Neuronal stem cell (in vitro differentiated cells): ENCODE measurements at regions not wholly inside any gene's neighbourhood (a gene's known extent, or its start where the extent isn't known, plus 50 kb on each side); places are given as distances from the start of the nearest gene placed in this dataset.

Experiments used
- DNase-seq: peaks from one replicate; pipeline ENCODE4 v3.0.0-alpha.2; 2013; ENCODE audit warnings: low spot score
- H2AFZ ChIP-seq: one replicate; pipeline ENCODE4 v1.6.1; 2013; ENCODE audit warnings: mild to moderate bottlenecking, low read length, inconsistent platforms
- H2AK5ac ChIP-seq: 2 replicates; pipeline ENCODE4 v1.6.1; 2013; ENCODE audit warnings: low read depth, mild to moderate bottlenecking, inconsistent platforms, low read length, moderate library complexity, mixed read lengths
- H2BK120ac ChIP-seq: 2 replicates; pipeline ENCODE4 v1.6.1; 2013; ENCODE audit warnings: low read depth, mild to moderate bottlenecking, inconsistent platforms, low read length, moderate library complexity, mixed read lengths
- H2BK12ac ChIP-seq: one replicate; pipeline ENCODE4 v1.6.1; 2013; ENCODE audit warnings: low read length, inconsistent platforms
- H2BK15ac ChIP-seq: 2 replicates; pipeline ENCODE4 v1.6.1; 2013; ENCODE audit warnings: mild to moderate bottlenecking, low read length, inconsistent platforms, mixed read lengths
- H2BK5ac ChIP-seq: one replicate; pipeline ENCODE4 v1.6.1; 2013; ENCODE audit warnings: inconsistent platforms, mild to moderate bottlenecking, low read length, moderate library complexity
- H3K14ac ChIP-seq: one replicate; pipeline ENCODE4 v1.6.1; 2013; ENCODE audit warnings: low read length, inconsistent platforms
- H3K18ac ChIP-seq: 2 replicates; pipeline ENCODE4 v1.6.1; 2013; ENCODE audit warnings: low read length, inconsistent platforms
- H3K23ac ChIP-seq: 2 replicates; pipeline ENCODE4 v1.6.1; 2013; ENCODE audit warnings: low read depth, mild to moderate bottlenecking, mixed read lengths, low read length, inconsistent platforms; ENCODE audit not compliant: poor library complexity
- H3K27ac ChIP-seq: replicated peaks from 3 replicates; pipeline ENCODE4 v1.5.1; 2013; ENCODE audit warnings: low read length, inconsistent platforms
- H3K27me3 ChIP-seq, 3 experiments: 2 replicates each; pipeline ENCODE4 v1.6.1; 2013; ENCODE audit warnings: low read length in 3 of 3, mild to moderate bottlenecking in 2 of 3, inconsistent platforms in 1 of 3, low read depth in 1 of 3, mixed read lengths in 1 of 3, moderate library complexity in 1 of 3; ENCODE audit not compliant: control insufficient read depth in 3 of 3, insufficient read depth in 3 of 3
- H3K36me3 ChIP-seq, 2 donors: replicated peaks in 1 of 2; 2 replicates each; pipeline ENCODE4 v1.6.1; 2013; ENCODE audit warnings: low read length in 2 of 2; ENCODE audit not compliant: control insufficient read depth in 2 of 2, insufficient read depth in 2 of 2
- H3K4ac ChIP-seq: 2 replicates; pipeline ENCODE4 v1.6.1; 2013; ENCODE audit warnings: inconsistent platforms, mild to moderate bottlenecking, low read length, moderate library complexity
- H3K4me1 ChIP-seq, 2 donors: 1 replicate in 1 of 2; 2 replicates in 1 of 2; pipeline ENCODE4 v1.6.1; 2013; ENCODE audit warnings: low read length in 2 of 2, low read depth in 1 of 2; ENCODE audit not compliant: control insufficient read depth in 2 of 2, insufficient read depth in 1 of 2
- H3K4me2 ChIP-seq: one replicate; pipeline ENCODE4 v1.6.1; 2013; ENCODE audit warnings: mild to moderate bottlenecking, low read length, inconsistent platforms; ENCODE audit not compliant: insufficient read depth, poor library complexity, severe bottlenecking
- H3K4me3 ChIP-seq, 2 donors: 2 replicates each; pipeline ENCODE4 v1.5.1; 2013; ENCODE audit warnings: low read length in 2 of 2, mild to moderate bottlenecking in 2 of 2, inconsistent platforms in 1 of 2, moderate library complexity in 1 of 2
- H3K79me1 ChIP-seq: one replicate; pipeline ENCODE4 v1.6.1; 2013; ENCODE audit warnings: low read depth, mild to moderate bottlenecking, inconsistent platforms, low read length, moderate library complexity
- H3K9ac ChIP-seq: one replicate; pipeline ENCODE4 v1.6.1; 2013; ENCODE audit warnings: mild to moderate bottlenecking, low read depth, low read length, inconsistent platforms; ENCODE audit not compliant: poor library complexity
- H3K9me3 ChIP-seq, 2 donors: replicated peaks in 1 of 2; 2 replicates each; pipeline versions ENCODE3 to v1.6.1; 2013; ENCODE audit warnings: low read length in 2 of 2, mild to moderate bottlenecking in 2 of 2, inconsistent platforms in 1 of 2, low read depth in 1 of 2, mixed read lengths in 1 of 2, moderate library complexity in 1 of 2; ENCODE audit not compliant: control insufficient read depth in 2 of 2, insufficient read depth in 1 of 2
- H4K8ac ChIP-seq: one replicate; pipeline ENCODE4 v1.6.1; 2013; ENCODE audit warnings: low read depth, mild to moderate bottlenecking, inconsistent platforms, low read length, moderate library complexity
- H4K91ac ChIP-seq: one replicate; pipeline ENCODE4 v1.6.1; 2013; ENCODE audit warnings: low read length, low read depth, mild to moderate bottlenecking, inconsistent platforms; ENCODE audit not compliant: poor library complexity
- WGBS, 2 donors: extraction: QIAGEN DNeasy Blood & Tissue Kit; methylation state at CpG; one replicate each; pipeline ENCODE4 v1.1.7; 2013; ENCODE audit warnings: missing lambda C conversion rate in 2 of 2, mixed read lengths in 1 of 2; ENCODE audit not compliant: insufficient read length in 2 of 2, insufficient replicate concordance in 1 of 2; ENCODE audit errors: extremely low coverage in 2 of 2; 5-methylcytosine and 5-hydroxymethylcytosine counted together

- H3K14ac ChIP-seq: no peak overlapping the region
- H4K91ac ChIP-seq: no peak overlapping the region
- no peaks in the 10 kb centered on the region for H3K4me1 ChIP-seq
- no peak overlapping the region for H2BK5ac ChIP-seq
- H3K4ac ChIP-seq: no peak overlapping the region
- no peak overlapping the region for H2BK15ac ChIP-seq
- no peak overlapping the region for H2BK120ac ChIP-seq
- no peak overlapping the region for H2AFZ ChIP-seq
- H3K9me3 ChIP-seq: no peaks in the 10 kb centered on the region
- H3K4me3 ChIP-seq: no peak overlapping the region
- H2BK12ac ChIP-seq: no peak overlapping the region
- H3K18ac ChIP-seq: no peak overlapping the region
- H3K79me1 ChIP-seq: no peaks in the 10 kb centered on the region
- H3K23ac ChIP-seq: no peak overlapping the region
- no CpG with 5 or more reads among the region's 3 CpGs for WGBS, 2 donors
- no peaks in the 10 kb centered on the region for H3K36me3 ChIP-seq
- peaks cover 0 to 2% (median 0%) of the 10 kb centered on the region in 3 experiments for H3K27me3 ChIP-seq
- no peak overlapping the region for H2AK5ac ChIP-seq
- no peak overlapping the region for H3K4me2 ChIP-seq
- no peak overlapping the region for H4K8ac ChIP-seq
- DNase-seq: no peak
- no peak overlapping the region for H3K9ac ChIP-seq
- H3K27ac ChIP-seq: no peak overlapping the region
Observed at GRCh38 chr6:94751641-94752329, 825.5 kb upstream of the MANEA start.

GRCh38 chr6:94736236-94736635, 841.1 kb upstream of the MANEA start:
- WGBS, 2 donors: no CpG with 5 or more reads among the region's 2 CpGs
- no peak for DNase-seq

GRCh38 chr6:94735270-94735669, 842.1 kb upstream of the MANEA start:
- Histone ChIP-seq H3K4me3 (no peak overlapping the region), H2BK15ac (no peak overlapping the region), H3K23ac (no peak overlapping the region), H3K9me3 (no peaks in the 10 kb centered on the region), H2BK120ac (no peak overlapping the region), H3K27me3 (no peaks in the 10 kb centered on the region), H3K9ac (no peak overlapping the region), H3K36me3 (no peaks in the 10 kb centered on the region), H3K79me1 (no peaks in the 10 kb centered on the region), H4K91ac (no peak overlapping the region), H3K4me2 (no peak overlapping the region), H2AFZ (peak overlapping the region; percentile 71), H3K18ac (no peak overlapping the region), H2BK12ac (no peak overlapping the region), H2AK5ac (no peak overlapping the region), H3K4me1 (no peaks in the 10 kb centered on the region), H3K4ac (no peak overlapping the region), H2BK5ac (no peak overlapping the region), H4K8ac (no peak overlapping the region), H3K14ac (no peak overlapping the region), H3K27ac (no peak overlapping the region)
- no peak for DNase-seq
- WGBS, 2 donors: no CpG with 5 or more reads among the region's 7 CpGs

More at GRCh38 chr6:94736236-94736635, 841.1 kb upstream of the MANEA start:
- H3K4me1 ChIP-seq: no peaks in the 10 kb centered on the region
- no peak overlapping the region for H3K27ac ChIP-seq
- H3K79me1 ChIP-seq: no peaks in the 10 kb centered on the region
- no peak overlapping the region for H4K8ac ChIP-seq
- no peaks in the 10 kb centered on the region for H3K36me3 ChIP-seq
- H2BK12ac ChIP-seq: no peak overlapping the region
- no peak overlapping the region for H2BK15ac ChIP-seq
- no peak overlapping the region for H4K91ac ChIP-seq
- H3K4me3 ChIP-seq: no peak overlapping the region
- no peak overlapping the region for H3K18ac ChIP-seq
- H3K9ac ChIP-seq: no peak overlapping the region
- H3K9me3 ChIP-seq: no peaks in the 10 kb centered on the region
- no peak overlapping the region for H2AK5ac ChIP-seq
- H3K27me3 ChIP-seq: no peaks in the 10 kb centered on the region
- no peak overlapping the region for H2AFZ ChIP-seq
- no peak overlapping the region for H2BK120ac ChIP-seq
- H3K4me2 ChIP-seq: no peak overlapping the region
- H3K4ac ChIP-seq: no peak overlapping the region
- H3K23ac ChIP-seq: no peak overlapping the region
- H2BK5ac ChIP-seq: no peak overlapping the region
- no peak overlapping the region for H3K14ac ChIP-seq

GRCh38 chr6:94734751-94735150, 842.6 kb upstream of the MANEA start:
- no peak overlapping the region for H3K18ac ChIP-seq
- H3K4me3 ChIP-seq: no peak overlapping the region
- no peak overlapping the region for H2AK5ac ChIP-seq
- no peaks in the 10 kb centered on the region for H3K79me1 ChIP-seq
- no peak overlapping the region for H3K27ac ChIP-seq
- H3K4me1 ChIP-seq: no peaks in the 10 kb centered on the region
- no peak overlapping the region for H2BK12ac ChIP-seq
- no peak overlapping the region for H3K4me2 ChIP-seq
- no peak overlapping the region for H3K4ac ChIP-seq
- H4K91ac ChIP-seq: no peak overlapping the region
- H3K9ac ChIP-seq: no peak overlapping the region
- no peak overlapping the region for H2AFZ ChIP-seq
- H3K27me3 ChIP-seq: no peaks in the 10 kb centered on the region
- WGBS, 2 donors: no CpG with 5 or more reads among the region's 1 CpG
- H3K36me3 ChIP-seq: no peaks in the 10 kb centered on the region
- H2BK120ac ChIP-seq: no peak overlapping the region
- DNase-seq: no peak
- H2BK15ac ChIP-seq: no peak overlapping the region
- no peak overlapping the region for H4K8ac ChIP-seq
- no peak overlapping the region for H3K14ac ChIP-seq
- H3K23ac ChIP-seq: no peak overlapping the region
- H2BK5ac ChIP-seq: no peak overlapping the region
- H3K9me3 ChIP-seq: no peaks in the 10 kb centered on the region
